ENCODE measurements at regions not wholly inside any gene's neighbourhood (a gene's known extent, or its start where the extent isn't known, plus 50 kb on each side); places are given as distances from the start of the nearest gene placed in this dataset.

- Histone ChIP-seq H3K4me1 (no peaks in the 10 kb centered on the region), H3K4me3 (no peak overlapping the region), H3K36me3 (no peaks in the 10 kb centered on the region), H3K27me3 (no peaks in the 10 kb centered on the region), H3K9me3 (no peaks in the 10 kb centered on the region), H3K27ac (no peak overlapping the region)
- no peak for TF ChIP-seq CTCF (IDR thresholded peaks at IDR 0.05)
- TF ChIP-seq POLR2A (IDR thresholded peaks at IDR 0.05) = no peak
- no peak for TF ChIP-seq EP300 (IDR thresholded peaks at IDR 0.05; ENCODE audit: low read depth)
- no peak for TF ChIP-seq POLR2AphosphoS5 (IDR thresholded peaks at IDR 0.05)
- WGBS, 2 donors (ENCODE audit: low coverage in 1 of 2) = 81 to 86% methylated on average over 2 of the region's 2 CpGs
- no peak for DNase-seq
- intact Hi-C loops (cut with DNase I; ENCODE audit: low total_unique reads) (no loop called here), in situ Hi-C loops (cut with MboI; ENCODE audit: low pct_ligation_motif_present in 1 of 4, low pct_unique_long_range_greater_than_20kb in 1 of 4, low sequenced_read_pairs in 3 of 4) (no loop called here)
Observed at GRCh38 chr13:88411696-88412095, 740.5 kb downstream of the SLITRK5 start.

GRCh38 chr13:88417801-88418200 lies 746.6 kb downstream of the SLITRK5 start:
- WGBS, 2 donors (ENCODE audit: low coverage in 1 of 2) = 82 to 84% methylated on average over 1 of the region's 1 CpG
- intact Hi-C loops (cut with DNase I; ENCODE audit: low total_unique reads) (no loop called here), in situ Hi-C loops (cut with MboI; ENCODE audit: low pct_ligation_motif_present in 1 of 4, low pct_unique_long_range_greater_than_20kb in 1 of 4, low sequenced_read_pairs in 3 of 4) (no loop called here)
- no peak overlapping the region for H3K27ac ChIP-seq
- no peaks in the 10 kb centered on the region for H3K36me3 ChIP-seq
- no peaks in the 10 kb centered on the region for H3K27me3 ChIP-seq
- no peak for DNase-seq
- H3K4me1 ChIP-seq = no peaks in the 10 kb centered on the region
- no peak for TF ChIP-seq POLR2AphosphoS5 (IDR thresholded peaks at IDR 0.05)
- no peak for TF ChIP-seq POLR2A (IDR thresholded peaks at IDR 0.05)
- TF ChIP-seq CTCF (IDR thresholded peaks at IDR 0.05) = no peak
- no peak for TF ChIP-seq EP300 (IDR thresholded peaks at IDR 0.05; ENCODE audit: low read depth)
- no peak overlapping the region for H3K4me3 ChIP-seq
- H3K9me3 ChIP-seq = no peaks in the 10 kb centered on the region

GRCh38 chr13:88424463-88424862 lies 753.3 kb downstream of the SLITRK5 start:
- Histone ChIP-seq H3K27me3 (no peaks in the 10 kb centered on the region), H3K4me1 (no peaks in the 10 kb centered on the region), H3K9me3 (no peaks in the 10 kb centered on the region), H3K27ac (no peak overlapping the region), H3K4me3 (no peak overlapping the region), H3K36me3 (no peaks in the 10 kb centered on the region)
- TF ChIP-seq POLR2AphosphoS5 (IDR thresholded peaks at IDR 0.05) (no peak), POLR2A (IDR thresholded peaks at IDR 0.05) (no peak), CTCF (IDR thresholded peaks at IDR 0.05) (no peak), EP300 (IDR thresholded peaks at IDR 0.05; ENCODE audit: low read depth) (no peak)
- DNase-seq = no peak
- in situ Hi-C loops (cut with MboI; ENCODE audit: low pct_ligation_motif_present in 1 of 4, low pct_unique_long_range_greater_than_20kb in 1 of 4, low sequenced_read_pairs in 3 of 4) (no loop called here), intact Hi-C loops (cut with DNase I; ENCODE audit: low total_unique reads) (no loop called here)

- Histone ChIP-seq H3K4me1 (no peaks in the 10 kb centered on the region), H3K27ac (no peak overlapping the region), H3K27me3 (no peaks in the 10 kb centered on the region), H3K4me3 (no peak overlapping the region), H3K36me3 (no peaks in the 10 kb centered on the region), H3K9me3 (no peaks in the 10 kb centered on the region)
- in situ Hi-C loops (cut with MboI; ENCODE audit: low pct_ligation_motif_present in 1 of 4, low pct_unique_long_range_greater_than_20kb in 1 of 4, low sequenced_read_pairs in 3 of 4) = no loop called here
- intact Hi-C loops (cut with DNase I; ENCODE audit: low total_unique reads) = no loop called here
- no peak for TF ChIP-seq POLR2AphosphoS5 (IDR thresholded peaks at IDR 0.05)
- no peak for TF ChIP-seq POLR2A (IDR thresholded peaks at IDR 0.05)
- TF ChIP-seq EP300 (IDR thresholded peaks at IDR 0.05; ENCODE audit: low read depth) = no peak
- TF ChIP-seq CTCF (IDR thresholded peaks at IDR 0.05) = no peak
- no peak for DNase-seq
Observed at GRCh38 chr13:88426661-88427060, 755.5 kb downstream of the SLITRK5 start.
